ENCODE measurements at regions not wholly inside any gene's neighbourhood (a gene's known extent, or its start where the extent isn't known, plus 50 kb on each side); places are given as distances from the start of the nearest gene placed in this dataset.

- TF ChIP-seq EZH2 (IDR thresholded peaks at IDR 0.05; ENCODE audit: borderline replicate concordance, low read depth, low read length, severe bottlenecking) (no peak), CTCF (IDR thresholded peaks at IDR 0.05; ENCODE audit: borderline replicate concordance, extremely low read depth, low read length, poor library complexity, severe bottlenecking) (no peak)
- Histone ChIP-seq H3K4me3 (ENCODE audit: low read depth in 1 of 2, low read length in 2 of 2) (no peak overlapping the region), H3K9me3 (ENCODE audit: insufficient read depth, low read length, severe bottlenecking) (no peaks in the 10 kb centered on the region), H3K27ac (ENCODE audit: low read length) (no peak overlapping the region), H3K79me2 (ENCODE audit: insufficient read depth, low read length) (no peaks in the 10 kb centered on the region), H3K27me3 (ENCODE audit: insufficient read depth, low read length, poor library complexity) (no peaks in the 10 kb centered on the region), H3K9ac (ENCODE audit: low read depth, low read length) (no peak overlapping the region), H3K36me3 (ENCODE audit: insufficient read depth, low read length) (no peaks in the 10 kb centered on the region), H2AFZ (ENCODE audit: low read depth, low read length) (no peak overlapping the region), H3K4me2 (ENCODE audit: insufficient read depth, low read length) (no peak overlapping the region), H4K20me1 (ENCODE audit: insufficient read depth, low read length) (no peaks in the 10 kb centered on the region), H3K4me1 (ENCODE audit: insufficient read depth, low read length) (no peaks in the 10 kb centered on the region)
- ATAC-seq (ENCODE audit: insufficient read depth, low read depth) (no peak), DNase-seq (no peak)
These were observed 89.5 kb upstream of the AUTS2 start for GRCh38 chr7:69508736-69509135.

DNA sequence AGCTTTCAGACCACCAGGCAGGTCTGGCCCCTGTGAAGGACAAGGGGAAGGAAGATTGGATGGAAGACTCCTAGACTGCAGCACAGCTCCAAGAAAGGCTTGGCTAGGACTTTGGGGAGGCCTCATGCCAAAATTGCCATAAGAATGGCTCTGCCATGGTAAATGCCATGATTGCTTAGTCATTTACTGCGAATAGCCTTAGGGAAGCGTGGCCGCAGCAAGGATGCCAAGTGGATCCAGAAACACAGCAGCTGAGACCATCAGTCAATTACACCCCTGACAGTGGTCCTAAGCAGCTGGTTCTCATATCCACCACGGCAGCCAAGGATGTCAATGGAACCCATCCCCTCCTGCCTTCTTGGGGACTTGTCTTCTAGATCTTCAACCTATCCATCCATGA lies 88.2 kb upstream of the AUTS2 start:
- Histone ChIP-seq H3K9ac (ENCODE audit: low read depth, low read length) (no peak overlapping the region), H3K27me3 (ENCODE audit: insufficient read depth, low read length, poor library complexity) (no peaks in the 10 kb centered on the region), H3K4me2 (ENCODE audit: insufficient read depth, low read length) (no peak overlapping the region), H3K36me3 (ENCODE audit: insufficient read depth, low read length) (no peaks in the 10 kb centered on the region), H2AFZ (ENCODE audit: low read depth, low read length) (no peak overlapping the region), H3K4me1 (ENCODE audit: insufficient read depth, low read length) (no peaks in the 10 kb centered on the region), H4K20me1 (ENCODE audit: insufficient read depth, low read length) (no peaks in the 10 kb centered on the region), H3K79me2 (ENCODE audit: insufficient read depth, low read length) (no peaks in the 10 kb centered on the region), H3K27ac (ENCODE audit: low read length) (no peak overlapping the region), H3K4me3 (ENCODE audit: low read depth in 1 of 2, low read length in 2 of 2) (no peak overlapping the region), H3K9me3 (ENCODE audit: insufficient read depth, low read length, severe bottlenecking) (no peaks in the 10 kb centered on the region)
- ATAC-seq (ENCODE audit: insufficient read depth, low read depth) (no peak), DNase-seq (no peak)
- no peak for TF ChIP-seq CTCF (IDR thresholded peaks at IDR 0.05; ENCODE audit: borderline replicate concordance, extremely low read depth, low read length, poor library complexity, severe bottlenecking)

GRCh38 chr7:69515495-69516212 lies 82.6 kb upstream of the AUTS2 start:
- Histone ChIP-seq H3K27me3 (ENCODE audit: insufficient read depth, low read length, poor library complexity) (no peaks in the 10 kb centered on the region), H3K4me3 (ENCODE audit: low read depth in 1 of 2, low read length in 2 of 2) (no peak overlapping the region), H3K79me2 (ENCODE audit: insufficient read depth, low read length) (no peaks in the 10 kb centered on the region), H2AFZ (ENCODE audit: low read depth, low read length) (no peak overlapping the region), H3K4me1 (ENCODE audit: insufficient read depth, low read length) (no peaks in the 10 kb centered on the region), H3K9me3 (ENCODE audit: insufficient read depth, low read length, severe bottlenecking) (no peaks in the 10 kb centered on the region), H3K36me3 (ENCODE audit: insufficient read depth, low read length) (no peaks in the 10 kb centered on the region), H3K27ac (ENCODE audit: low read length) (no peak overlapping the region), H3K4me2 (ENCODE audit: insufficient read depth, low read length) (no peak overlapping the region), H3K9ac (ENCODE audit: low read depth, low read length) (no peak overlapping the region), H4K20me1 (ENCODE audit: insufficient read depth, low read length) (no peaks in the 10 kb centered on the region)
- DNase-seq (no peak), ATAC-seq (ENCODE audit: insufficient read depth, low read depth) (no peak)
- TF ChIP-seq EZH2 (IDR thresholded peaks at IDR 0.05; ENCODE audit: borderline replicate concordance, low read depth, low read length, severe bottlenecking) (no peak), CTCF (IDR thresholded peaks at IDR 0.05; ENCODE audit: borderline replicate concordance, extremely low read depth, low read length, poor library complexity, severe bottlenecking) (no peak)

Data from DND-41 (cell line).